GM21529 (cell line): ENCODE measurements at regions not wholly inside any gene's neighbourhood (a gene's known extent, or its start where the extent isn't known, plus 50 kb on each side); places are given as distances from the start of the nearest gene placed in this dataset.

ENCODE experiments used
- ATAC-seq: cut with Tn5 transposase; IDR thresholded peaks from one replicate; pipeline ENCODE4 v1.9.1; 2021; ENCODE audit not compliant: unreplicated experiment

GRCh38 chr6:169165561-169166300 is 87.9 kb downstream of the THBS2 start:
- ATAC-seq, result no peak

- no peak for ATAC-seq
Observed at GRCh38 chr6:169164986-169165385, 88.7 kb downstream of the THBS2 start.

- no peak for ATAC-seq
Observed at GRCh38 chr6:169164451-169164850, 89.2 kb downstream of the THBS2 start.

DNA sequence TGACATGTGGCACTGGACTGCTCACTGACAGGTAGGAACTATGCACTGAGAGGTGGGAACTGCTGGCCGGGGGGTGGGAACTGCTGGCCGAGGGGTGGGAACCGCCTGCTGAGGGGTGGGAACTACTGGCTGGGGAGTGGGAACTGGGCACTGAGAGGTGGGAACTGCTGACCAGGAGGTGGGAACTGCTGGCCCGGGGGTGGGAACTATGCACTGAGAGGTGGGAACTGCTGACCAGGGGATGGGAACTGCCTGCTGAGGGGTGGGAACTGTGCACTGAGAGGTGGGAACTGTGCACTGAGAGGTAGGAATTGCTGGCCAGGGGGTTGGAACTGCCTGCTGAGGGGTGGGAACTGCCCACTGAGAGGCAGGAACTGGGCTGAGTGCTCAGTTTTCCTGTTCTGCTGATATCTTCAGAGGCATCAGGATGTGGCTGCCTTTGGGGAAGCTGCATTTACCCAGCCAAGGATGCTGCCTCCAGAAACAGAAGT is 90.2 kb downstream of the THBS2 start:
- ATAC-seq, result no peak

DNA sequence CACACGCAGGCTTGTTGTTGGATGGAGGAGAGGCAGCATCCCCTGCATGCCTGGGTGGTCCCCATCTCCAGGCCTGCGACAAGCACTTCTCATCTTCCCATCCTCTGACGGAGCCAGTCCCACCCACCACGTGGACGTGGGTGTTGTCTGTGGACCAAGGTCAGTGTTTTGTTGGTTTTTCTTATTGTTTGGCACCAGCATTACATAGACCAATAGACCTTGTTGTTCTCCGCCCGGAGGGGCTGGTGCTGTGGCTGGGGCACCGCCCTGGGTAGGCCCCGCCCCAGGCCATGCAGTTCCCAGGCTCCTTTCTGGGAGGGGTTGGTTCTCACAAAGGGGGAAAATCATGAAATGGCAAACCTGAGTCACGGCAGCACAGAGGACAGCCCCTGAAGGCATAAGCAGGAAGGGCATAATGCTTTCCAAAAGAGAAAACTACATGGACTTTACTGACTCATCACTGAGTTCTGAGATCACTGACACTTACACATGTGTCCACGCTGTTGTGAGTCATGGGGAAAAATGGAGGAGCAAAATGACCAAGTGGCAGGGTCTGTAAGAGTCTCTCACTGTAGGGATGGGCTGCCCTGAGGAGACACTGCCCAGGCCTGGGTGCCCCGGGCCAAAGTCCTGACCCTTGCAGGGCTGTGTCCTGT is 90.8 kb downstream of the THBS2 start:
- ATAC-seq, result no peak

- no peak for ATAC-seq
Observed at GRCh38 chr6:169162249-169162648, 91.4 kb downstream of the THBS2 start.

- ATAC-seq, result no peak
Observed at GRCh38 chr6:169161572-169162167, 92.0 kb downstream of the THBS2 start.

DNA sequence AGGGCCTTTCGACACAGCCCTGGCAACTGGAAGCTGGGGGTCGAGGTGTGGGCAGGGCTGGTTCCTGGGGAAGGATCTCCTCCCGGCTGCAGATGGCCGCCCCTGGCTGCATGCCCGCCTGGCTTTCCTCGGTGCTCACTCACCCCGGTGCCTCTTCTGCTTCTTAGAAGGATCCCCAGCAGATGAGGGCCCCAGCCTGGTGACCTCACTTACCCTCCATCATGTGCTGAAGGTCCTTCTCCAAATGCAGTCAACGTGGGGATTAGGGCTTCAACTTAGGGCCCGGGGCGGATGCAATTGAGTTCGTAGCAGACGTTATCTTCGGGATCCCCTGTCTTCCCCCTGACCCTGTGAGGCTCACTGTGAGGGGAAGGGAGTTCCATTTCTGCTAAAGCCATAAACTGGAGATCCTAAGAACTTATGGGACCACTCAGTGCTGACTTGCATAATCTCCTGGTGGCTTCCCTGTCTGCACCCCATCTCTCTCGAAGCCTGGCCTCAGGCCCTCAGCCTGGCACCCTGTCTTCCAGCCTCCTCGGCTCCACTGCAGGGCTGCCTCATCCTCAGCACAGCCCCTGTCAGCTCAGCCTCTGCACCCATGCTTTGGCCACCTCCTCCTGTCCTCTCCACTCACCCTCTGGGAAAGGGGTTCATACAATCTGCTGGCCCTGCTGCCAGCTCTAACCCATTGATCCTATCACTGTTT is 92.6 kb downstream of the THBS2 start:
- ATAC-seq, result no peak

DNA sequence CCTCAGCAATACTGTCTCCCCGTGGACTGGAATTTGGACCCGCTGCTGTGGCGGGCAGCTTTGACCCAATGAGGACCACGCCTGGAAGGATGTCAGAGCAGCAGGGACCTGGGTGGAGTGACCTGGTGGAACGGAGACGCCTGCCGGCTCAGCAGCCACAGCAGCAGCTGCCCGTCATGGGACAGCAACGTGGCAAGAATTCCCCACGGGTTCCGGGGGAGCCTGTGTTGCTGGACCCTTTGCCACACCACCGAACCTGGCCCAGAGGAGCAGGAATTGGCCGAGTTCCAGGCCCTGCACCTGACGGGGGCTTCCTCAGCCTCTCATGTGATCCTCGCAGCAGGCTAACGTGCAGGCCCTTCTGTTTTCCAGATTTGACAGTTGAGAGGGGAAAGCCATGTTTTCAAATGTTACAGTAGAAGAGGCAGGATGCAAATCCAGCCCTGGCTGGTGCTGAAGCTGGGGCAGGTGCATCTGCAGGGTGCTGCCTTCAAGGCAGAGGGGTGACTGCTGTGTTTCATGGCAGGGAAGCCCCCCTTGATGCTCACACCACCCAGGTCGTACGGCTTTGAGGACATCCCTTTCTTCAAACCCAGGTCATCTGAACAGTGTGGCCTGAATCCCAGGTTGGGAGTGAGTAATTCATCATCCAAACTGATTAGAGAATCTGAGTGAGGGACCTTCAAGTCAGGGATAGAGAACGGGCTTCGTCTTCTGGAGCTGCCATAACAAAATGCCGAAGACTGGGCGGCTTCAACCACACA is 93.4 kb downstream of the THBS2 start:
- ATAC-seq, result no peak

DNA sequence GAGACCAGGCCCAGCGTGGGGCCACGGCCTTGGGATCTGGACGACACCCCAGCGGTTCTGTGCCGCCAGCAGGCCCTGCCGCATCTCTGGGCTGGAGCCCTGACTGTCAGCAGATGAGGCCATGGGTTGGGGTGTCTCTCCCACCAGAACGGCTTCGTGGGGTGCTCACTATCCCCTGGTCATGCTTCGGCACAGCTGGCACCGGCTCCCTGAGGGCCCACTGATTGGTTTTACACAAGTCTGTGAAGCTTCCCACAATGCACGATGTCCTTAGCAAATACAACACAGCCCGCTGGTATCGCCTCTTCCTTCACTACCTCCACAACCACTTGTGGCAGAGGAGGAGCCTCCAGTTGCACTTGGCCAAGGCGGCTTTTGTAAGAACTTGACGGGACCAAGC is 94.3 kb downstream of the THBS2 start:
- no peak for ATAC-seq

GRCh38 chr6:169158691-169159090 is 95.0 kb downstream of the THBS2 start:
- no peak for ATAC-seq

DNA sequence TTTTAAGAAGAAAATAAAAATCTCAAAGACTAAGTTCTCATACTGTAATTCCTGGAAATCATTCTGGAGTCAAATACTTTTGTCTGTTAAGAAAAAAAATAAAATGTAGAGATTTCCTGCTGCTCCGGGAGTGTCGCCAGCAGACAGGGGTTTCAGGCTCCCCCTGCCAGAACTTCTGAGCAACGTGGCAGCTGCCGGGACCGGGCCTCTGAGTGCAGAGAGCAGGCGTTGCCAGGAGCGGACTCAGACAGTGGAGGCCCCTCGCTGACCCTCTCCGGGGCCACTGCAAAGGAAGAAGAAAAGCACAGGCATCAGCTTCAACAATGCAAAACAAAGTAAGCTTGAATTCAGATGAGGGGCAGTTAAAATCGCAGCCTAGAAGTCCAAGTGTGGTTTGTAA is 95.5 kb downstream of the THBS2 start:
- no peak for ATAC-seq

- no peak for ATAC-seq
Observed at GRCh38 chr6:169157197-169158148, 96.2 kb downstream of the THBS2 start.

DNA sequence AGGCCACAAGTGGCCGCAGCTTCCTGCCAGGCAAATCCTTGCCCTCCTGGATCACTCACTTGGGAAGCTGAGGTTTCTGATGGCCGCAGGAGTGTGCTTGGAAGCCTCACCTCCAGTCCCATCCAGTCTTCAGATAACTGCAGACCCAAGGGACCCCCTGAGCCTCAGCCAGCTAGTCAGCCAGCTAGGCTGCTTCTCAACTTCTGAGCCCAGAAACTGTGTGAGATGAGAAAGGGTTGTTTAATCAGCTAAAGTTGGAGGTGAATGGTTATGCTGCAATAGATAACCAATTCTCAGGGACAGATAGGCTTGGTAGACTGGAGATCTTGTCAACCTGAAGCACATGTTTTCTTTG is 96.9 kb downstream of the THBS2 start:
- ATAC-seq, result no peak

GRCh38 chr6:169156108-169156792 is 97.4 kb downstream of the THBS2 start:
- no peak for ATAC-seq

- ATAC-seq, result no peak
Observed at GRCh38 chr6:169155481-169155880, 98.2 kb downstream of the THBS2 start.

- ATAC-seq, result no peak
Observed at GRCh38 chr6:169153401-169153800, 100.2 kb downstream of the THBS2 start.

- no peak for ATAC-seq
Observed at GRCh38 chr6:169146521-169146920, 107.1 kb downstream of the THBS2 start.

DNA sequence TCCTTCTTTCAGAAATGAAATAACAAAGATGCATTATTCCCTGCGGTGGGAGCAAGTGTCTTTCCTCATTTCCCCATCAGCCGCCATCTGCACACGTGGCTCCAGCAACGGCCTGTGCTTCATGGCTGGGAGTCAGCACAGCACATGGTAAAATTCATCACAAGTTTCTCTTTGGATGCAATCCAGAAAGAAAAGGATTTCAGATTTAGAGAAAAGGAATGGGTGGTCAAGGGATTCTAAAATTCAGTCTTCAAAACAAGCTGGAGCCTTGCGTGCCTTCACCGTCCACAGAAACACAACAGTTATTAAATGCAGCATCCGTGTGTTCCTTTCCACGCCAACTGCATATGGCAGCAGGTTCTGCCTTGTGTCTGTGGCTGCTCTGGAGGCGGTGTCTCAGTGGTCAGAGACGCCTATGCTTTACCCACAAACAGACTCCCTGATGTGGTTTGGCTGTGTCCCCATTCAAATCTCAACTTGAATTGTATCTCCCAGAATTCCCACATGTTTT is 107.6 kb downstream of the THBS2 start:
- no peak for ATAC-seq
